Central memory CD4-positive, alpha-beta T cell (primary cell): ENCODE measurements at regions not wholly inside any gene's neighbourhood (a gene's known extent, or its start where the extent isn't known, plus 50 kb on each side); places are given as distances from the start of the nearest gene placed in this dataset.
A peak's percentile ranks its signal among the peaks of the same experiment; 100 is the strongest.

Experiments
- DNase-seq: peaks from one replicate; pipeline ENCODE4 v3.0.0; 2022

- no peak for DNase-seq
Observed at GRCh38 chr15:94177112-94177511, 54.2 kb upstream of the MCTP2 start.

DNA sequence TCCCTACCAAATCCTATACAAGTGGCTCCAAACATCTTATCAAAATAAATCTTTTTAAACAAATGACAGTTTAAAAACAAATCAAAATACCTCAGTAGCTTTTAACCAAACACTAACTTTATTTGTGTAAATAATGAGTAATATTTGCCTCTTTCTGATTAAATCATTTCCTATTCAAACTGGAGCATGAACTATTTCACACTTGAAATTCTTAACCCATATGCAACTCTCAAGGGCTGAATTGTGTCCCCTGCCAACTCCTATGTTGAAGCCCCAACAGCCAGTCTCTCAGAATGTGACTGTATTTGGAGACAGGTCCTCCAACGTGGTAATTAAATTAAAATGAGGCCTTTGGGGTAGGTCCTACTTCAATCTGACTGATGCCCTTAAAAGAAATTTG lies 55.9 kb upstream of the MCTP2 start:
- DNase-seq = no peak

GRCh38 chr15:94174399-94174802 lies 57.0 kb upstream of the MCTP2 start:
- DNase-seq = no peak

GRCh38 chr15:94168250-94168649 lies 63.1 kb upstream of the MCTP2 start:
- DNase-seq = no peak

GRCh38 chr15:94164971-94165370 lies 66.4 kb upstream of the MCTP2 start:
- DNase-seq = no peak

DNA sequence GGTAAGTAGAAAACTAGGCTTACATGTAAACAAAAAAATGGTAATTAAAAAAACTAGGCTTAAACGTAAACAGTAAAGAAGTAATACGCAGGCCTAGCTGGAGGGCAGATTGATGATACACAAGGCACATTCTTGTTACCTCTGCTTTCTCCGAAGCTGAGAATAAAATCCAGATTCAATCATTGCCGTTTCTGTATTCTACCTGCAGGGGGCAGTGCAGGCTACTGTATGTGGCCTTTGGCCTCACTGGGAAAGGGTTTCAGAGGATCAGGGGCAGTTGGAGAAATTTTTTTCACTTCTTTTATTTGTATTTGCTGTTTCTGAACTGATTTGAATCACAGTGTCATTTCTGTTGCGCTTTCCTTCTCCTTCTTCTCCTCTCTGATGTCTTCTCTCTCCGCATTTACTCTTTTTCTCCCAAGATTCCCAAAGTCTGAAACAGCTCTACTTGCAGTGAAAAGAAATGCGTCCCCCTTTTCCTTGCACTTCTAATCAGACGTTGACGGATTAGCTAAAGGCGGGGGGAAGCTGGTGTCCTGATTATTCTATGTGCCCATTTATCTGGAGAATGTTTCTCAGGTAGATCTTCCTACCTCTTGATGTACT lies 67.1 kb upstream of the MCTP2 start:
- peak; percentile 24 for DNase-seq

GRCh38 chr15:94162939-94163338 lies 68.4 kb upstream of the MCTP2 start:
- no peak for DNase-seq

DNA sequence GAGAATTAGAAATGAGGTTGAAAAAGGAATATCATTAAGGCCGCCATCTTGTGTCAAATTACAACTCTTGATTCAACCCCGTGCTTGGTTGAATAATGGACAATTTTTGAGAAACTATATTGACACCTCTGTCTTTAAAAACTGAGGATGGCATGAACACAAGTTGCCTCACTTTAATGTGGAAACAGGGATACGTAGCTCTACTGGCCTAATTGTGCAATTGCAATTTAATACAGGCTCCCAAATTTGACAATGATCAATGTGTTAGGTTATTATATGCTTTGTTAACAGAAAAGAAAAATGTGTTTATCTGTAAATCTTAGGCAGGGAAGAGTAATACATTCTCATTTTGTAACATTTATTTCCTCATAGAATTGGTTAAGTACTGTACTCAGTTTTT lies 77.1 kb upstream of the MCTP2 start:
- DNase-seq = no peak

GRCh38 chr15:94145046-94145445 lies 86.3 kb upstream of the MCTP2 start:
- DNase-seq = no peak

DNA sequence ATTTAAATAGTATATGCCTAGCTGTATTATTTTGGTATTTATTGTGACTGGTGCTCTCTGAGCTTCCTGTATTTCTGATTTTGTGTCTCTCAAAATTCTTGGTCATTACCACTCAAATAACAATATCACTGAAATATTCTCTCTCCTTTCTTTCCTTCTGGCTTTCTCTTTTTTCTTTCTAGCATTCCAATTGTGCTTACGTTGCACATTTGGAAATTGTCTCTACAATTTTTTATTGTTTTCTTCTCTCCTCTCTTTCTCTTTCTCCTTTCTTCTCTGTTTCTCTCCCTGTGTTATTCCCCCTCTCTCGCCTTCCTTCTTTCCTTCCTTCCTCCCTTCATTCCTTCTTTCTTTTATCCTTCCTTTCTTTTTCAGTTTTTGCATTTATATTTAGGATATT lies 89.6 kb upstream of the MCTP2 start:
- DNase-seq = no peak

GRCh38 chr15:94135486-94136147 lies 95.7 kb upstream of the MCTP2 start:
- no peak for DNase-seq

- no peak for DNase-seq
Observed at GRCh38 chr15:94131875-94132274, 99.5 kb upstream of the MCTP2 start.

DNA sequence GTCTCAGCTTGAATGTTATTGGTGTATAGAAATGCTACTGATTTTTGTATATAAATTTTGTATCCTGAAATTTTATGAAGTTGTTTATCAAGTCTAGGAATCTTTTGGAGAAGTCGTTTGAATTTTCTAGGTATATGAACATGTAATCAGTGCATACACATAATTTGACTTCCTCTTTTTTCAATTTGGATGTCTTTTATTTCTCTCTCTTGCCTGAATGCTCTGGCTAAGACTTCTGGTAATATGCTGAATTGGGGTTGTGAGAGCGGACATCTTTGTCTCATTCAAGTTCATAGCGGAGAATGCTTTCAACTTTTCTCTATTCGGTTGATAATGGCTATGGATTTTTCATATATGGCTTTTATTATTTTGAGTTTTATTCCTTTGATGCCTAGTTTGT lies 100.9 kb upstream of the MCTP2 start:
- no peak for DNase-seq

- DNase-seq = no peak
Observed at GRCh38 chr15:94127006-94127405, 104.4 kb upstream of the MCTP2 start.

DNA sequence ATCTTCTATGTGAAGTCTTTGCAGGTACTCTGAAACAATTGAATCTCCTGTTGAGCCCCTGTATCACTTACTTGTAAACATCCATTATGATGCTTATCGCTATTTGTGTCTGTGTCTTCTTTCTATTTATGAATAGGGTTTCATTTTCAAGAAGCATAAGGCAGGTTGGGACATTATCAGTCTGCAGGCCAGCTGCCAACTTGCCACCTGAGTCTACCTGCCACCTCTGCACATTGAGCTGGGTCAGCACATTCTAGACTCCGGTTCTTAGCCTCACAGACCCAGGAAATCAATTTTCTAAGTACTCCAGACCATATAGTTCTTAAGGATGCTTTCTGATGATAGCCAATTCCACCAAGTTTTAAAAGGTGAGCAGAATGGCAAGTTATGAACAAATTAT lies 105.7 kb upstream of the MCTP2 start:
- DNase-seq = no peak

GRCh38 chr15:94125156-94125555 lies 106.2 kb upstream of the MCTP2 start:
- no peak for DNase-seq

DNA sequence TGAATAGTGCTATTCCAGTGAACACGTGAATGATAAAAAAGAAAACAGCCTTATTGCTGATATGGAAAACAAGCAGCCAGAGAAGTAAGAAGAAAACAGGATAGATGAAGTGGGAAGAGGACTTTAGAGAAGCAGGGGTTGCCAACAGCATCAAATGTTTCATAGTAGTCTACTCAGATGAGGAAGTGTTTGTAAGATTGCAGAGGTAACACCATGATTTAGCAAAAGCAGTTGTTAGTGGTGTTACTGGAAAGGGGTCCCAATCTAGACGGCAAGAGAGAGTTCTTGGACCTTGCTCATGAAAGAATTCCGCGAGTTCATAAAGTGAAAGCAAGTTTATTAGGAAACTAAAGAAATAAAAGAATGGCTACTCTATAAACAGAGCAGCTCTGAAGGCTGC lies 108.8 kb upstream of the MCTP2 start:
- DNase-seq = no peak

- peak; percentile 52 for DNase-seq
Observed at GRCh38 chr15:94119923-94120775, 111.2 kb upstream of the MCTP2 start.

DNA sequence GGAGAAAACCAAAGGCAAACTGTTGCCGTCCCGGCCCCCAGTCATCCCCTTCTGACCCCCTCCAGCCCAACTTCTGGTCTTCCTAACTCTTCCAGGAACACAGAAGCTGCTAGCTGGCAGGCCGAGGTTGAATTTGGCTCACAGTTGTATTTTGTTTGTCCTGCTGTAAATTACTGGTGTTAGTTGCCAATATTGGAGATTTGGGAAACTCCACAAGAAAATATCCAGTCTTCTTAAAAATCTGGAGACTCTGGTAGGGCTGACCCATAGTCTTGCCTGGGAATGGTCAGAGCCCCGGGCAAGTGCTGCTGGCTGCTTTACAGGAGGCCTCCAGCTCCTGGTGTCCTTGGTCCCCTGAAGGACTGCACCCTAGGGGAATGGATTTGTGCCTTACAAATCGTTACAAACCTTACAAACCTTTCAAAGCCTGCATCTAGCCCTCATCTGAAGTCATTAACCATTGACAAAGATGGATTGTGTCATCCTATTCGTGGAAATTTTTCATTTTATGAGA lies 112.0 kb upstream of the MCTP2 start:
- no peak for DNase-seq

- DNase-seq = no peak
Observed at GRCh38 chr15:94110476-94111130, 120.8 kb upstream of the MCTP2 start.

GRCh38 chr15:94107652-94108051 lies 123.7 kb upstream of the MCTP2 start:
- DNase-seq = no peak

- DNase-seq = no peak
Observed at GRCh38 chr15:94105760-94106159, 125.6 kb upstream of the MCTP2 start.

DNA sequence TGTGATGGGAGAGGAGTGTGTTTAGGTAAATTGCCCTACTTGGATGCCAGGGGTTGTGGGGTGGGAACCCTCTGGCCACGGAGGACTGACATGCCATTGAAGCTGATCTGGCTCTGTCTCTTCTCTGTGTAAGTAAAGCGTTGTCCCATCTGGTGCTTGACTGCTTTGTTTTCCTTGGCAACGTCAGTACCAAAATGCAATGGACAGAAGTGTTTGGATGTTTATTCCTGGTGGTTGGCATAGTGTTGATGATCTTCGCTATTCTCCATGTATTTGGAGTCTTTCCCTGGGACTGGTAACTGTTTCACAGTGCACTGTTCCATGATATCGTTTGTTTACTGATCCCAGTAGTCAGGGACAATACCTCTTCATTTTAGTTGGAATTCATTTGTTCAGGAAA lies 130.5 kb upstream of the MCTP2 start:
- DNase-seq = no peak
